HG02852 (cell line): ENCODE measurements at regions not wholly inside any gene's neighbourhood (a gene's known extent, or its start where the extent isn't known, plus 50 kb on each side); places are given as distances from the start of the nearest gene placed in this dataset.
"Not testable (repeated sequence)": the region's sequence is repeated elsewhere in the genome, so short reads cannot be mapped to it uniquely, and the experiment has no call there.

Experiments used
- ATAC-seq: cut with Tn5 transposase; IDR thresholded peaks from one replicate; pipeline ENCODE4 v1.9.1; 2021; ENCODE audit warnings: mild to moderate bottlenecking, moderate library complexity; ENCODE audit not compliant: unreplicated experiment

DNA sequence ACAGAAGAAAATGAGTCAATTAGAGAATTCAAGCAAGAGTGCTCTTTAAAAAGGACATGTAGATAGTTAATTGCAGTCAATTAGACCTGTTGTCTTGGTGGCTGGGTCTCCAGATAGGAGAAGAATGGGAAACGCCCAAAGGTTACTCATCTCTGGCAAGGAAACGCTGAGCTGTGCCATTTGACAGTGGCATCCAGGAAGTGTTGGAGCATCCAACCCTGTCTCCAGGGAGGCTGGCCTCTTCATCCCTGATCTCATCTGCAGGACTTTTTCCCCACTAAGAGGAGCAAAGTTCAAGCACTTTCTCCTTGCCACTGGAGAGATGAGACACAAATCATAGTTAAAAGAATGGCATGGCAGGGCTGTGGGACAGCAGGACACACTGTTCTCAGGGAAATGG lies 111.7 kb upstream of the MSX2 start:
- ATAC-seq, result no peak

DNA sequence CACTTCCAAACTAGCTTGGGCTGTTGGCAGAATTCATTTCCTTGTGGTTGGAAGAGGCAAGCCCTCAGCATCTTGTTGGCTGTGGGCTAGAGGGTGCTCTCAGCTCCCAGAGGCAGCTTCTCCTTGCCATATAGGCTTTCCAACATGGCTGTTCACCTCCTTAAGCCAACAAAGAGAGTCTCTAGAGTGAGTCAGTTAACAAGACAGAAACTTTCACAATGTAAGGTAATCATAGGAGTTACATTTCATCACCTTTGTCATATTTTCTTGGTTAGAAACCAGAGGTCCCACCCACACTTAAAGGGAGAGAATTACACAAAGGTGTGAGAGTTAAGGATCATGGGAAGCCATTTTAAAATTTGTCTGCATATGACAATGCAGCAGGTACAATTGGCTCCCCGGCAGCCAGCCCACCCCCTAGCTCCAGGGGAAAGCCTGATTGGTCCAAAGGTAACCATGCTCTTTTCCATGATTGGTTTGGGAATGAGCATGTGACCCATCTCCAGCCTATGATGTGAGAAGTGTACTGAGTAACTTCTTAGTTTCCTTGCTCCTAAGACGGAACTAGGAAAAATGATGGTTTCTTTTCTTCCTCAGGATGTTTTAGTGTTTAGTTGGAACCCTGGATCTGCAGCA lies 109.8 kb upstream of the MSX2 start:
- ATAC-seq, result no peak

DNA sequence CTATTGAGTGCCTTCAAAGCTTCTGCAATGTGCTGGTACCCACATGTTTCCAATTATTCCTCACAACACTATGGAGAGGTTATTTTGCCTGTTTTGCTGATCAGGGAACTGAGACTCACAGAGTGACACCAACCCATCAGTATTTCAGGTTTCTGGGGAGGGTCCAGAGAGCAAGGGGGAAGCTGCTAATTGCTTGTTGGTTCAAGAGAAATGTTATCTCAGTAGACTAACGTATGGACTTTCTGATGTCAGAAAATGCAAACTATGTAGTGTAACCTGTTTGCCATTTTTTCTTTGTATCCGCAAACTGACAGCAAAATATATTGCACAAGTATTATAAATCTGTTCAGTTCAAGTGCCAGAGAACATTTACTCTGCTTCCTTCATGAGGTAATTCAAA lies 108.3 kb upstream of the MSX2 start:
- ATAC-seq, result no peak

DNA sequence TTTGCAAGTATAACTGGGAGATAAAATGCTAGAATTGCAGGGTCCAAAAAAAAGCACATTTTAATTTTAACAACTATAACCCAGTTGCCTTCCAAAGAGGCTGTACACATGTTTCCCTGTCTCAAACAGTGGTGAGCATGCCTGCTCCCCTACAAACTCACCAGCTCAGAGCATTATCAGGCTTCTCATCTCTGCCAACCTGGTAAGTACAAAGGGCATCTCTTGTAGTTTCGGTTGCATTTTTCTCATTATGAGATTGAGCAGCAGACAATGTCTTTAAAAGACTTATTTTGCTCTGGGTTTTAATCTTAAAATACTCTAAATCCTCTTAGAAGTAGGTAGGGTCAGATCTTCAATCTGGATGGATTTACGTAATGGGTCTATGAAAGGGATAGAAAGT lies 107.1 kb upstream of the MSX2 start:
- no peak for ATAC-seq

DNA sequence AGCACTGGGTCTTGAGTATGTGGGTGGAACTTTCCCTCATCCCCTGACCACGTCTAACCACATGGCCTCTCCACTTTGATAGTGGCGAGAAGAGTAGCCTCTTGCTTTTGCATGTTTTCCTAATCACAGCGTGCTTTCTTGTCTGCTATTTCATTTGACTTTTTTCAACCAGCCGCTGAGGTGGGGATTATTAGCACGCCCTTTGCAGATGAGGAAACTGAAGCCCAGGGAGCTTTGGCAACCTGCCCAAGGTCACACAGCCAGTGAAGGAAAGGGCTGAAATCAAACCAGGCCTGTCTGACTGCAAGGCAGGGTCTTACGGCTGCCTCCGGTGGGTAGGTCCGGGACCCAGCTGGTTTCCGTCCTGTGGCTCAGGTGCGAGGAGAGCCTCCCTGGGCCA lies 106.5 kb upstream of the MSX2 start:
- ATAC-seq, result no peak

DNA sequence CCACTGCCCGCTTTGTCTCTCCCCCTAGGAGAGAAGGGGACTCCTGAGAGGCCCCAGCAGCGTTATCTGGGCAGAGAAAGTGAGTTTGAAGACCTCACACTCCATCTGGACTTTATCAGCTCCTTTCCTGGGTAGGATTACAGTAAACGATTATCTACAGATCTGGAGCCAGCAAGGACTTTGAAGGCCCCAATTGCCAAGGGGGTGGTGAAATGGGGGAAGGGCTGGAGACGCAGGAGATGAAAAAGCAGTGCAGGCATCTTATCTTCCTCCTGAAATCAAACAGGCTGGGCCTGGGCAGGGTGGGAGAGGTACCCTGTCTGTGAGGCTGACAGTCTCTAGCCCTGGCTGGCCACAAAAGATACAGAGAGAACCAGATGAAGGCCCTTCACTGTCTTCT lies 105.8 kb upstream of the MSX2 start:
- ATAC-seq, result no peak

DNA sequence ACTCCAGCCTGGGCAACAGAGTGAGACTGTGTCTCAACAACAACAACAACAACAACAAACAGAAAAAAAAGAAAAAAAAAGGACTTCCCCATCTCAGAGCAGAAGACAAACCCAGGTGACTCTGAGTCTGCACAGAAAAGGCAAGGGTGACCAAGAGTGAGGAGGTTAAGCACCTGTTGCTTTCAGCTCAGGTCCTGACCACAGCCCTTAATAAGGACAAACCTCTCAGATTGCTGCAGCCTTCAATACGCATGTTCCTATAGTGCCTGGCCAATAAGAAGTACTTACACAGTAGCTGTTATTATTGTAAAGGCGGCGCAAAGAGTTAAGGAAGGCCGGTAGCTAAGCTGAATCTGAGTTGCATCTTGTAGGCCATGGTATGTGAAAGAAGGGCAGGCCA lies 102.3 kb upstream of the MSX2 start:
- no peak for ATAC-seq

DNA sequence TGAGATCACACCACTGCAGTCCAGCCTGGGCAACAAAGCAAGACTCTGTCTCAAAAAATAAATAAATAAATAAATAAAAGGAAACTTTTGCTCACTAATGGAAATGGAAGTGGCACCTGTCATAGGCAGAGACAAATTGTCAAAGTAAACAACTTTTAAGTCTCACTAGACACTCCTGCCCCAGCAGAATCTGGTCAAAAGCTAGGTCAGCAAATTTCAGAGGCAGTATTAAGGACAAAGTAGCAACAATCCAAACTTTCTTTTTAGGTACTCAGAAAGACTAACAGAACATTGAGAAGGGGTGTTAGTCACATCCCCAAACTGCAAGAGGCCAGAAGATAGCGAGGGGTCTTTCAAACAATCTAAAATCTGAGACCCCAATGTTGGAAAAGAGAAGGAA lies 101.4 kb upstream of the MSX2 start:
- ATAC-seq, result no peak

DNA sequence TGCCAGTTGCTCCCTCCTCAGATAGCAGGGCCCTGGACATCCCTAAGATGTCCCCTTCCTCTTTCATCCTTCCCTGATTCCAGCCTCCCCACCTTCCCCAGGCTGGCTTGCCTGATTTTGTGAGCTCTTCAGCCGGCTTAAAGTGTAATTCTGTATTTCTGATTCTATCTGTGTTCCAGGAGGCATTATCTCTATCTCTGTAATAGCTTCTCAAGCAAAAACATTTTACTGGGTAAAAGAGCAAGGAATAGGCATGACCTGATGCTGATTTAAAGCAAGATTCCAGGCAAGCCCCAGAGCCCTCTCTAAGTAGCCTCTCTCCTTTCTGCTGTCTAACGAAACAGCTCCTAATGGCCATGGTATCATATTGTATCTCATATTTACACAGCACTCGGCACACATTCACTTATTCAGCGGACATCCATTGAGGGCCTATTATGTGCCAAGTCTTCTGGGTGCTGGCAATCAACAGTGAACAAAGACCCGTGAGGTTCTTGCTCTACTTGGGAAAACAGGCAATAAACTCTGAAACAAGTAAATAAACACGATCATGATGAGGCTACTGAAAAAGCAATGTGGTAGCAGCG lies 100.9 kb upstream of the MSX2 start:
- ATAC-seq, result no peak

DNA sequence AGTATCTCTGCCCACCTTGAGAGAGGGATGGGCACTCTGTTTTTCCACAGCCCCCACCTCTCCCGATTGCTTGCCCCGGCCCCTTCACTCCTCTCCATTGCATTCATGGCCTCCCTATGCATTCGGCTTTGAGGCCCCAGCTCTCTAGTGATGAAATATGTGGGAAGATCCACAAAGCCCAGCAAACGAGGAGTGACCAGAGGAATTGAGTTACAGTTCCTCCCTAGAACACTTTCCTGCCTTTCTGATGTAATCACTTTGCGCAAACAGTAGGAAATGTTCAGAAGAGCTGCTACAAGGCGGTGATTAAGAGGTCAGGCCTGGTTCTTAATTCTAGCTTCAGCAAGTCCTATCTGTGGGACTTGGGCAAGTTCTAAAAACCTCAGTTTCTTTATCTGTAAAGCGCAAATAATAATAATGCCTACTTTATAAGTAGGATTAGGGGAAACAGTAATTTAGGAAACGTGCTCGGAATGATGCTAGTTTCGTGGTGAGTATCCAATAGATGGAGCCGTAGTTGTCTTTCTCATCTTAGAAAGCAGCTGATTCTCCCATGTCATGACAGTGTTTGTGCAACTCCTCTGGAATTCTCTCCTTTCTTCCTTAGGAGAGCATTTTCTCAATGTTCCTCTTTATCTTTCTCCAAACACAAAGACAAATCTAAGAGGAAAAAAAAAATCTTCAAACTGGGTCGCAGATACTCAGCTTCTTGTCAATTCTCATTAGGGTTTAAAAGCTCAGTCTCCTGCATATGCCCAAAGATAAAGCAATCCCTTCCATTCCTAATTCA lies 99.5 kb upstream of the MSX2 start:
- no peak for ATAC-seq

DNA sequence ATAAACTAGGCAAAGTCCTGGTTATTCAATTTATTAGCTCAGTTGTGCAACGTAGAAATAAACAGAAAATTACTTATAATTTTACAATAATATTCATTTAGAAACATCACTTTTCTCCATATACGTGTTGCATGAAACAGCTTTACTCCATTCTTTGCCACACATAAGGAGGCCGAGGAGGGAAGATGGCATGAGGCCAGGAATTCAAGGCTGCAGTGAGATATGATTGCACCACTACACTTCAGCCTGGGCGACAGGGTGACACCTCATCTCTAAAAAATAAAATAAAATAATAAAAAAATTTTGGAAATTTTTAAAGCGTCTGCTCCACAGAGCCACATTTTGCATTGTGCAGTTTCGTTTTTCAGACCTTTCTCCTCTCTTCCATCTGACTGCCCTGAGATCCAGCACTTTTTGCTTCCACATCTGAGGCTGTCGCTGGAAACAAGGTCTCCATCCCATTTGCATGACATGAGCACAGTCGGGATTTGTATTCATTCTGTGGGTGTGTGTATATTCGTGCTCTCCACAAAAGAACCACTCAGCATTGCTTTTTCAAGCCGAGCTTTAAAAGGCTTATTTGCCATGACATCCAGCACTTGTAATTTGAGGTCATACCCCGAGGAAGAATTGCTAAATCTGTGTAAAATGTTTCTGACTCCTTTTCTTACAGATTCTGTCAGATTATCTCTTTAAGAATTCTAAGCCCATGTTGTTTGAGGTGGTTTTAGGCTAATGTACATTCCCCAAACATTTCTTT lies 98.6 kb upstream of the MSX2 start:
- no peak for ATAC-seq

DNA sequence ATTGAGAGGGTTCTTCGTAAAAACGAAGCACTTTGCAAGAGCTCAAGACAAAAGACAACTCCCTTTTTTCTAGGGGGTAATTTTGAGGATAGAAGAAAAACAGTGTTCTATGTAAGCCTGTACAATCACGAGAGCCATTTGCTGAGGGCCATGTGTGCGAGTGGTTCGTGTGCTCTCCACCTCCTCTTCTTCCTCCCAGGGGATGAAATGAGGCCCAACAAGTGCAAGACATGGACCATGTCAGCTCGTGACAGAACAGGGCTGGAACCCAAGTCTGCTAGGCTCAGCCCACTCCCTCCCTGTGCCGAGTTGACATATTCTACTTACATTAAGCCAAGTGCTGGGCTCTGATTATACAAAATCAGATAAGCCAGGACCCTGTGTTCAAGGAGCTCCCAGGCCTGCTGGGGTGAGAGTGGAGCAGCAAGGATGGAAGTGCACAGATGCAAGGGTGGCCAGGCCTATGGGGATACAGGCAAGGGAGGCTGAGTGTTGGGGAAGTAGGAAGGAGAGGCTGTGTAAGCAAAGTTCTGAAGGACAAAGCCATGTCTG lies 97.9 kb upstream of the MSX2 start:
- no peak for ATAC-seq

DNA sequence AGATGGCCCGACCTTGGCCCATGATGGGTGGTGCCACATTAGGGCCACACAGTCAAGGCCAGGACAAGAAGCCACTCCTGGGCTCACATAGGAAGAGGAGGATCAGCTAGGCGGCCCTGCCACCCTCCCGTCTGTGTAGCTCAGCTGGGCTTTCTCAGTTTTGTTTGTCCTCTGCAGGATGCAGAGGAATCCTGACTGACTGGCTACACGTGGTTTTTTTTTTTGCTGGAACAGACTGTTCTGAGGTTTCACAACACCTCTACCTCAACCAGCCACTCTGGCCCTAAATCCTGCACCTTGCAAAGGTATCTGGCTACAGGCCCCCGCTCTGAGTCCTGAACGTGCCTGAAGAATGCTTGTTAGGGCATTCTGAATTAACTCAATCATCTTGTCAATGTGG lies 88.3 kb upstream of the MSX2 start:
- ATAC-seq, result no peak

DNA sequence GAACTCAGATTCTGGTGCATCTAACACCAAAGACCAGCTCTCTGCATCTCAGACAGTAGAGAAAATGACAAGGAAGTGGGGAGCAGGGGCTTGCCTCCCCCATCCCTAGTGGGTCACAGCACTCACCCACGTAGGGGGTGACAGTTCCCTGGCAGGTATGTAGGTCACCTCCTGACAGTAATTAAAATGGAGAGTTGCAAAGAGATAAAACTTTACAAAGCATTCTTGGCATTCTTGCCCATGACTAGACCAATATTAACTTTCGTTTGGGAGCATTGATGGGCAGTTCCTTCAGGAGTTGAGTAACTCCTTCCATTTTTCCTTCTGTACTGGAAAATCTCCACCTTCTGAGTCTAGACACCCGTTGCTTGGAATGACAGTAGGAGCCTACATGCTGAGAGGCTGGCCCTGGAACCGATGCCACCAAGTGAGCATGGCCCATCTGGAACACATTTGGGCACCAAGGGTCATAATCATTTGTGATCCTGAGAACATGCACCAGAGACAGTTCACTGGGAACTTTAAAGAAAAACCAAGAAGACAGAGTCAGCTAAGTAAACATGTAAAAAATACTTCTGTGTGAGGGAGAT lies 81.5 kb upstream of the MSX2 start:
- no peak for ATAC-seq

DNA sequence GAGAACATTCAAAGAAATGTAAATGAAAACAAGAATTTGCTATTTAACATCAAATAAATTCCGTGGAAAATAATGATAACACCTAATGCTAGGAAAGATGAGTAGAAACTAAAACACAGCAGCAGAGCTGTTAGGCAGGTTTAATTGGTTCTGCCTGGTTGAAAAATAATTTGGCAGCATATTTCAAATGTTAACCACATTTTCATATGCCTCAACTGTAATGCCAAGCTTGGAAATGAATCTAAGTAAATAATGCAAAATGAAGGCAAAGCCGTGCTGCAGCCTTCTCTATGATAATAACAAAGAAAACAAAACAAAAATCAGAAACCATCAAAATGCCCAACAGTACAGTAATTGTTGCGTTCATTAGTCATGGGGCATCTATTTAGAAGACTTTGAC lies 79.9 kb upstream of the MSX2 start:
- no peak for ATAC-seq

DNA sequence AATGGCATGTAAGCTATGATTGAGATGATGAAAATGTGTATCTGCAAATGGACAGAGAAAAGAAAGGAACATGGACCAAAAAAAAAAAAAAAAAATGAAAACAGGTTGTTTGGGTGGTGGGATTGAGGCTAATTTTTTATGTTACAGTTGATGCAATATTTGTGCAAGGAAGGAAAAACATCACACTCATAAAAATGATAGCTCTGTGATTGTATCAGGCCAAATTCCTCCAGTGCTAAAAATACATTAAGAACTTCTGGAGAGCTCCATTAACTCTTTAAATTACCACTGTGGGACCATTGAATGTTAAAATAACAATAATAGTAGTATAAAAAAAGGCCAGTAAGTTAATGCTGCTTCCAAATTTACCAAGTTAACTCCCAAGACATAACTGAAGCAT lies 79.5 kb upstream of the MSX2 start:
- no peak for ATAC-seq

DNA sequence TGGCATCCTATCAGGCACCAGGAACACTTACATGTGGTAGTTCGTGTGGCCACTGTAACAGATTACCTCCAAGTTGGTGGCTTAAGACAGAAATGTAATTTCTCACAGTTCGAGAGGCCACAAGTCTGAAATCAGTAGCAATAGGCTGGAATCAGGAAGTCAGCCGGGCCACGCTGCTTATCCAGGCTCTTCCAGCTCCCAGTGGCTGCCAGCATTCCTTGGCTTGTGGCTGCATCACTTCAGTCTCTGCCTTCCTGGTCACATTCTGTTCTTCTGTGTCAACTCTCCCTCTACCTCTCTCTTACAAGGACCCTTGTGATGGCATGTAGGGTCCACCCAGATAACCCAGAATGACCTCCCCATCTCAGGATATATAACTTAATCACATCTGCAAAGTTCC lies 78.7 kb upstream of the MSX2 start:
- ATAC-seq, result no peak

DNA sequence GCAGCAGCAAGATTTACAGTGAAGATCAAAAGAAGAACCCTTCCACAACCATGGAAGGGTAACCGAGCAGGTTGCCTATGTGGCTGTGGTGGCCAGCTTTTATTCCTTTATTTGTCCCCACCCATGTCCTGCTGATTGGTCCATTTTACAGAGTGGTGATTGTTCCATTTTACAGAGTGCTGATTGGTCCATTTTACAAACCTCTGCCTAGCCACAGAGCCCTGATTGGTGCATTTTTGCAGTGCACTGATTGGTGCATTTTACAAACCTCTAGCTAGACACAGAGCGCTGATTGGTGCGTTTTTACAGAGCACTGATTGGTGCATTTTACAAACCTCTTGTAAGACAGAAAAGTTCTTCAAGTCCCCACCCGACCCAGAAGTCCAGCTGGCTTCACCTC lies 75.8 kb upstream of the MSX2 start:
- ATAC-seq, result not testable (repeated sequence)

DNA sequence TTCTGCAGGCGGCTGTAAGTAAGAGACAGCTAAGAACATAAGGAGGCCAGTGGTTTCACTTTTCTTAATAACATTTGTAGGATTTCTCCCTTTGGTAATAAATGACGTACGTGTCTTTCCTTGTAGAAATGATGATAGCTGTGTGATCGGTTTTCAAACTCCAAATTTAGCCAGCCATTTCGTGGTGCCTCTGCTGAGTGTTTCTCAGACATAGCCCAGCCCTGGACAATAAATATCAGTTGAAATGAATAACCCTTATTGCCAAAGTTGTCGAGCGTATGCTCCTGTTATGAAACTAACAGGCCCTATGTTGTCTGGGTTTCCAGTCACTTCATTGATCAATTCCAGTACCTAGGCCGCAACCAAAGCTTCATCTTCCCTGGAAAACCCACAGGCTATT lies 75.0 kb upstream of the MSX2 start:
- no peak for ATAC-seq

DNA sequence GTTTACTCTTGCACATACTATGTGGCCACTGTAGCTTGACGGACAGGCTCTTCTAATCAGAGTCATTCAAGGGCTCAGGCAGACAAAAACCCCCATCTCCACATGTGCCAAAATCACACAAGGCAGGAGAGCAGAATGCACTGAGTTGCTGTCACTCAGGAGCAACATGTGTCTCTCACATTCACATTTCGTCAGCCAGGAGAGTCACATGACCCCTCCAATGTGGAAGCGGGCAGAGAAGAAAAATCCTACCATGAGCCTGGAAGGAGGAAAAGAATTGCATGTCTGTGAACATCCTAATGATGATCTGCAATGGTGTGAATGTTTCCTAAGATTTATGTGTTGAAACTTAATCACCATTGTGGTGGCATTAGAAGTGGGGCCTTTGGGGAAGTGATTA lies 69.9 kb upstream of the MSX2 start:
- no peak for ATAC-seq

DNA sequence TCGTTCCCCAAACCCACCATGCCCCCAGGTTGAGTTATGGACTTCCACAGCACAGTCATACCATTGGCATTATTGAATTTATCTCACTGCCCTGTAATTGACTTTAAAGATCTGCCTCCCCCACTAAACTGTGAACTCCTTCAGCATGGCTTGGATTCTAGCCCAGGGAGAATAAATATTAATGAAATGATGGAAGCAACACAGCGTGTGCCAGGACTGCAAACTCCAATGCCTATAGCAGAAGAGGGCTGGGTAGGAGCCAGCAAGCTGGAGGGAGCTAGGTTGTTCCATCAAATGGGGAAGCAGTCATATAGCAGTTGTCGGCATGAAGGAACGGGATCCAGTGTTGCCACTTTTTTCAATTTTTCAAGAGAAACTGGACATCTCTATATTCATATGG lies 69.0 kb upstream of the MSX2 start:
- no peak for ATAC-seq
